ENCODE measurements at regions not wholly inside any gene's neighbourhood (a gene's known extent, or its start where the extent isn't known, plus 50 kb on each side); places are given as distances from the start of the nearest gene placed in this dataset.

- TF ChIP-seq ZBTB7A (IDR thresholded peaks at IDR 0.05; ENCODE audit: low read depth) (no peak), MAX (IDR thresholded peaks at IDR 0.05) (no peak), FOXM1 (IDR thresholded peaks at IDR 0.05; ENCODE audit: borderline replicate concordance, low read depth) (no peak), CEBPB (IDR thresholded peaks at IDR 0.05) (no peak), TEAD4 (IDR thresholded peaks at IDR 0.05) (no peak), REST (IDR thresholded peaks at IDR 0.05; ENCODE audit: low read depth) (no peak), EGR1 (IDR thresholded peaks at IDR 0.05) (no peak), EP300 (IDR thresholded peaks at IDR 0.05; ENCODE audit: borderline replicate concordance) (no peak), CREB1 (IDR thresholded peaks at IDR 0.05; ENCODE audit: low read depth) (no peak)
Measured at GRCh38 chr10:3875842-3876235, 90.8 kb upstream of the KLF6 start.

All from Ishikawa (cell line).